Fibroblast of lung (primary cell): ENCODE measurements at regions not wholly inside any gene's neighbourhood (a gene's known extent, or its start where the extent isn't known, plus 50 kb on each side); places are given as distances from the start of the nearest gene placed in this dataset.

Source experiments
- CTCF ChIP-seq, 2 donors: IDR thresholded peaks in 1 of 2; conservative IDR thresholded peaks in 1 of 2; 1 replicate in 1 of 2; 2 replicates in 1 of 2; pipeline ENCODE4 v1.5.1; 2011 to 2012; ENCODE audit warnings: low read length in 2 of 2, control low read depth in 1 of 2, inconsistent platforms in 1 of 2, low read depth in 1 of 2, mild to moderate bottlenecking in 1 of 2
- EZH2 ChIP-seq: IDR thresholded peaks from 2 replicates; pipeline ENCODE4 v1.5.1; 2012; ENCODE audit warnings: low read length, control low read depth, mild to moderate bottlenecking; ENCODE audit errors: missing control alignments

GRCh38 chr10:94061026-94061425, 67.3 kb downstream of the PLCE1 start:
- TF ChIP-seq CTCF (conservative IDR thresholded peaks at IDR 0.05 in 1 of 2, IDR thresholded peaks at IDR 0.05 in 1 of 2; ENCODE audit: low read depth in 1 of 2, low read length in 2 of 2) (no peak), EZH2 (no peak)
